Panc1 (cell line): ENCODE measurements at regions not wholly inside any gene's neighbourhood (a gene's known extent, or its start where the extent isn't known, plus 50 kb on each side); places are given as distances from the start of the nearest gene placed in this dataset.
"Not testable (repeated sequence)": the region's sequence is repeated elsewhere in the genome, so short reads cannot be mapped to it uniquely, and the experiment has no call there.

Experiments
- ATAC-seq: fragments of 200-7000 bp; cut with Tn5 transposase; 2 replicates; pipeline ENCODE4 v1.9.1; 2020; ENCODE audit warnings: mild to moderate bottlenecking, moderate library complexity
- BruUV-seq: library from RNA; stranded (reverse); fragments of 400-500 nt; replicated peaks from 2 replicates; lab custom pipeline; 2021; lab: Mats Ljungman, UMichigan
- CTCF ChIA-PET: fragments of 300-600 bp; sonication (Branson Sonifier 250); formaldehyde crosslinking; loops from one replicate; lab custom pipeline; 2022; ENCODE audit warnings: antibody characterized with exemption; lab: Charles Lee
- POLR2A ChIA-PET: fragments of 300-600 bp; sonication (Branson Sonifier 250); formaldehyde crosslinking; loops from one replicate; lab custom pipeline; 2022; ENCODE audit warnings: antibody characterized with exemption; lab: Charles Lee
- DNase-seq: peaks from one replicate; pipeline ENCODE4 v3.0.0-alpha.2; 2010; ENCODE audit warnings: low read depth, low spot score
- H3K27ac ChIP-seq: 2 replicates; pipeline ENCODE4 v1.5.1; 2011; ENCODE audit warnings: mild to moderate bottlenecking, low read length, inconsistent platforms
- H3K27me3 ChIP-seq: fragments of 200-500 bp; sonication (Bioruptor generic); 2 replicates; pipeline ENCODE4 v1.6.0; 2014; ENCODE audit warnings: low read length, inconsistent platforms; ENCODE audit not compliant: control insufficient read depth, insufficient read depth
- H3K36me3 ChIP-seq: fragments of 200-500 bp; sonication (Bioruptor generic); 2 replicates; pipeline ENCODE4 v1.5.1; 2014; ENCODE audit warnings: inconsistent platforms, mild to moderate bottlenecking, low read length, moderate library complexity; ENCODE audit not compliant: control insufficient read depth, insufficient read depth
- H3K4me1 ChIP-seq: 2 replicates; pipeline ENCODE4 v1.5.1; 2011; ENCODE audit warnings: inconsistent platforms, mild to moderate bottlenecking, low read length, moderate library complexity; ENCODE audit not compliant: control insufficient read depth, insufficient read depth
- H3K4me3 ChIP-seq, 2 experiments: 2 replicates each; pipeline ENCODE4 v1.5.1; 2011 to 2012; ENCODE audit warnings: low read depth in 2 of 2, low read length in 2 of 2, mild to moderate bottlenecking in 2 of 2, inconsistent platforms in 1 of 2, moderate library complexity in 1 of 2
- H3K9me3 ChIP-seq: fragments of 200-500 bp; sonication (Bioruptor generic); 2 replicates; pipeline ENCODE4 v1.5.1; 2014; ENCODE audit warnings: low read depth, mild to moderate bottlenecking, inconsistent platforms, low read length, moderate library complexity; ENCODE audit not compliant: control insufficient read depth, insufficient read depth
- CTCF ChIP-seq: fragments of 450-650 bp; IDR thresholded peaks from 2 replicates; pipeline ENCODE4 v1.5.1; 2017; ENCODE audit warnings: mild to moderate bottlenecking
- POLR2AphosphoS5 ChIP-seq: IDR thresholded peaks from 2 replicates; pipeline ENCODE4 v1.6.1; 2012; ENCODE audit warnings: mild to moderate bottlenecking, low read depth, low read length, moderate library complexity
- REST ChIP-seq, 2 experiments: IDR thresholded peaks; 2 replicates each; pipeline ENCODE4 v1.6.1; 2011 to 2012; ENCODE audit warnings: low read depth in 2 of 2, control low read depth in 1 of 2, low read length in 1 of 2, mild to moderate bottlenecking in 1 of 2, moderate library complexity in 1 of 2; ENCODE audit not compliant: insufficient read depth in 1 of 2
- SIN3A ChIP-seq: IDR thresholded peaks from 2 replicates; pipeline ENCODE4 v1.6.1; 2012; ENCODE audit warnings: low read depth, mild to moderate bottlenecking, low read length, moderate library complexity, borderline replicate concordance; ENCODE audit not compliant: insufficient read depth
- TCF7L2 ChIP-seq: IDR thresholded peaks from 2 replicates; pipeline ENCODE4 v1.6.1; 2011; ENCODE audit warnings: mild to moderate bottlenecking, low read depth, low read length, inconsistent platforms
- in situ Hi-C: cut with HindIII; loops from 2 replicates; pipeline ENCODE4 v1.10.0; 2016; ENCODE audit warnings: low sequenced_read_pairs, low pct_unique_long_range_greater_than_20kb
- intact Hi-C: fragments of 100-400 bp; cut with micrococcal nuclease; formaldehyde crosslinking; loops from one replicate; pipeline ENCODE4 v1.10.0; 2022; ENCODE audit not compliant: unreplicated experiment

GRCh38 chr2:35114765-35115164 lies 1240.8 kb upstream of the CRIM1 start:
- in situ Hi-C loops: no loop called here
- H3K9me3 ChIP-seq: peaks cover 3% of the 10 kb centered on the region; the same call in 1 of the 2 replicates
- no peaks in the 10 kb centered on the region for H3K36me3 ChIP-seq
- H3K27me3 ChIP-seq: no peaks in the 10 kb centered on the region
- no peak overlapping the region for H3K4me3 ChIP-seq
- intact Hi-C loops: no loop called here
- no TSS peak for BruUV-seq
- ATAC-seq: no peak
- DNase-seq: no peak
- CTCF ChIA-PET: no interaction called here
- TF ChIP-seq CTCF (peak; percentile 24; the same call in 1 of the 2 replicates), SIN3A (no peak)
- POLR2A ChIA-PET: no interaction called here
- H3K4me1 ChIP-seq: no peaks in the 10 kb centered on the region
- no peak overlapping the region for H3K27ac ChIP-seq

GRCh38 chr2:35112367-35112766 lies 1243.2 kb upstream of the CRIM1 start:
- H3K27ac ChIP-seq, CTCF ChIA-PET, H3K4me1 ChIP-seq, H3K36me3 ChIP-seq, intact Hi-C loops, H3K27me3 ChIP-seq, in situ Hi-C loops, POLR2A ChIA-PET, BruUV-seq, DNase-seq, H3K9me3 ChIP-seq, ATAC-seq: not testable (repeated sequence)
- 0 out of 4 replicates have a peak overlapping the region, but pooled peaks of 1 of the 2 experiments have one; percentile 16 for H3K4me3 ChIP-seq

- intact Hi-C loops (no loop called here), in situ Hi-C loops (no loop called here)
- H3K4me3 ChIP-seq: no peak overlapping the region
- H3K27ac ChIP-seq: no peak overlapping the region
- POLR2A ChIA-PET: no interaction called here
- TF ChIP-seq POLR2AphosphoS5: no peak
- no peak for TF ChIP-seq TCF7L2
- TF ChIP-seq REST (IDR thresholded peaks at IDR 0.05; ENCODE audit: insufficient read depth in 1 of 2, low read depth in 2 of 2, low read length in 1 of 2): no peak
- no peak for TF ChIP-seq SIN3A
- no peak for TF ChIP-seq CTCF
- no peaks in the 10 kb centered on the region for H3K4me1 ChIP-seq
- DNase-seq (no peak), ATAC-seq (no peak)
- CTCF ChIA-PET: no interaction called here
- H3K27me3 ChIP-seq: no peaks in the 10 kb centered on the region
- no peaks in the 10 kb centered on the region for H3K36me3 ChIP-seq
- H3K9me3 ChIP-seq: no peaks in the 10 kb centered on the region
- BruUV-seq: no TSS peak
These were observed 1251.3 kb upstream of the CRIM1 start for GRCh38 chr2:35104309-35104708.
